ENCODE measurements at regions not wholly inside any gene's neighbourhood (a gene's known extent, or its start where the extent isn't known, plus 50 kb on each side); places are given as distances from the start of the nearest gene placed in this dataset.

DNA sequence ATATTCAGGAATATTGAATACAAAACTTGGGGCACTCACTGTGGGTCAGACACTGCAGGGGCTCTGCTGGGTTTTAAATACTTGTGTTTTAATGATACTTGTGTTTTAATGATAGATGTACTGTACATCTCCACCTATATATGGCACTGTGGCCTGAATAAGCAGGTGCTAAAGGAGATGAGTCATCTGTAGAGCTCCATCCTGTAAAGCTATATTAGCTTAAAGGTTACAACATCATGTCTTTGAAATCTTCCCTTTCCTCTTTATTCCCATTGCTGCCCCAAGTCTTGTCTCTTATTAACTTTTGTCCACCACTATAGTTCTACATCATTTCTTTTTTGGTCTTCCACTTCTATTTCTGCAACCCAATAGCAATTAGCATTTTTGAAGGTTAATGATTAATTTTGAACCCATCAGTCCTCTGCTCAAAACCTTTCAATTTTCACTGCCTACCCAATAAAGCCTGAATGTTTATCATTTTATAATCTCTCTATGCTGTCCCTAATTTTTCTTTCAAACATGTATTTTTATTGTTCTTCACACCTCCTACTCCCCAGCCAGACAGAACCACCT, 113.3 kb upstream of the PTGFR start:
- no peak overlapping the region for H3K4me3 ChIP-seq (ENCODE audit: low read length)
- H3K9me3 ChIP-seq (ENCODE audit: low read length) = no peaks in the 10 kb centered on the region
- Mint-ChIP-seq H3K4me3 (no peak overlapping the region), H3K4me1 (no peaks in the 10 kb centered on the region), H3K27me3 (peaks cover 0 to 1% of the 10 kb centered on the region in 2 donors), H3K9me3 (peaks cover 0 to 4% (median 0%) of the 10 kb centered on the region in 5 donors), H3K27ac (no peak overlapping the region), H3K36me3 (no peaks in the 10 kb centered on the region)
- H3K27ac ChIP-seq (ENCODE audit: low read depth, low read length) = no peak overlapping the region
- H3K4me1 ChIP-seq (ENCODE audit: insufficient read depth, low read length) = no peaks in the 10 kb centered on the region
- no peaks in the 10 kb centered on the region for H3K27me3 ChIP-seq (ENCODE audit: insufficient read depth, low read length, poor library complexity, severe bottlenecking)
- DNase-seq = no peak
- ChIA-PET POLR2A (no interaction called here), CTCF (no interaction called here)
- H3K36me3 ChIP-seq (ENCODE audit: insufficient read depth, low read length) = no peaks in the 10 kb centered on the region

DNA sequence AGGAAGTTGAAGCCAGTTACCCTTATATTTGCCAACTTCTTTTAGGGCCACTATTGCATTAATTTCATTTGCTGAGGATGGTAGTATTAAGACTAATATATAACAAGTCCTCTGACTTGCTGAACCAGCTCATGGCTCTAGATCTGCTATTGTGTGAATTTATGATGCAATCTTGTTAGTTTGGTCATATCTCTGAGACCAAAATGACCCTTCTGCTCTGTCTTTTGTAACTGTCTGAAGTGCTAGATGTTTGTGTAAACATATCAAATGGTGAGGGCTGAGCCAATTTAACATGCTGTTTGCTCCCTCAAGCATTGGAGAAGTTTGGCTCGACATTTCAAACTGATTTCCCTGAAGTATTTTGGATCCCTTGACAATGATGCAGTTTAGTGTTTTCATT, 106.9 kb upstream of the PTGFR start:
- no peaks in the 10 kb centered on the region for H3K4me1 ChIP-seq (ENCODE audit: insufficient read depth, low read length)
- H3K4me1 Mint-ChIP-seq = no peaks in the 10 kb centered on the region
- CTCF ChIA-PET = no interaction called here
- no peaks in the 10 kb centered on the region for H3K27me3 Mint-ChIP-seq
- DNase-seq = no peak
- peaks cover 0 to 4% (median 2%) of the 10 kb centered on the region in 5 donors for H3K9me3 Mint-ChIP-seq
- no peaks in the 10 kb centered on the region for H3K36me3 Mint-ChIP-seq
- no peaks in the 10 kb centered on the region for H3K9me3 ChIP-seq (ENCODE audit: low read length)
- H3K4me3 ChIP-seq (ENCODE audit: low read length) = no peak overlapping the region
- POLR2A ChIA-PET = no interaction called here
- no peaks in the 10 kb centered on the region for H3K36me3 ChIP-seq (ENCODE audit: insufficient read depth, low read length)
- H3K27ac ChIP-seq (ENCODE audit: low read depth, low read length) = no peak overlapping the region
- H3K4me3 Mint-ChIP-seq = no peak overlapping the region
- H3K27me3 ChIP-seq (ENCODE audit: insufficient read depth, low read length, poor library complexity, severe bottlenecking) = no peaks in the 10 kb centered on the region
- peak overlapping the region in 1 of 8 donors; percentile 67 for H3K27ac Mint-ChIP-seq

DNA sequence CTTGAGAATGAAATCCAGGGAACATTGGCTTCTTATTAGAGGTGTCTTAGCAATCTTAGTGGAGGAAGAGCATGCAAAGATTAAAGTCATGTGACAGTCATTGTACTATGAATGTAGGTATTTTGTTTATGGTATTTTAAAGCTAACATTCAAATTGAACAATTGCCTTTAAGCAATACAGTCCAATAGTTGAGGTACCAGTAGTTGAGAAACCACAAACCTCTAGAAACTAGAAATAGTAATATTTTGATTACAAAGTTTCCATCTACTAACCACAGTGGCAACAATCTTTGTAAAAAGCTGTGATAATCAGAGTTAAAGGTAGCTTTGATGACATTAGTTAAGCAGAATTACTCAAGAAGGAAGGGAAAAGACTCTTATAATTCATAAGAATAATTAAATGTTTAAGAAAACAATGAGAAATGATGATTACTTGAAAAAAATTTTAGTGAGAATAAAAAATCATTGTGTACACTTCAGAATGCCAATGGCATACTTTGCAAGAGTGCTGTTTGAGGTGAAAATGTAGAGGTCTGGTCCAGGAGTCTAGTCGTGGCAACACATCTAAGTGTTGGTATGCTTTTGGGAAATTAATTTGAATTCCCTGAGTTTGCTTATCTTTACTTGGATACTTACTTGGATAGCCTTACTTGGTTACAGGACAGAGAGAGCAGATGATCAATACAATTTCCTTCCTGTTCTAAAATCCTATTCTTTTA, 104.9 kb upstream of the PTGFR start:
- Histone ChIP-seq H3K27ac (ENCODE audit: low read depth, low read length) (no peak overlapping the region), H3K27me3 (ENCODE audit: insufficient read depth, low read length, poor library complexity, severe bottlenecking) (no peaks in the 10 kb centered on the region), H3K36me3 (ENCODE audit: insufficient read depth, low read length) (no peaks in the 10 kb centered on the region), H3K9me3 (ENCODE audit: low read length) (no peaks in the 10 kb centered on the region), H3K4me3 (ENCODE audit: low read length) (no peak overlapping the region), H3K4me1 (ENCODE audit: insufficient read depth, low read length) (no peaks in the 10 kb centered on the region)
- ChIA-PET CTCF (no interaction called here), POLR2A (no interaction called here)
- H3K9me3 Mint-ChIP-seq = peaks cover 0 to 4% (median 0%) of the 10 kb centered on the region in 5 donors
- no peaks in the 10 kb centered on the region for H3K36me3 Mint-ChIP-seq
- no peak overlapping the region for H3K4me3 Mint-ChIP-seq
- no peak for DNase-seq
- H3K27me3 Mint-ChIP-seq = no peaks in the 10 kb centered on the region
- no peaks in the 10 kb centered on the region for H3K4me1 Mint-ChIP-seq
- H3K27ac Mint-ChIP-seq = no peak overlapping the region

DNA sequence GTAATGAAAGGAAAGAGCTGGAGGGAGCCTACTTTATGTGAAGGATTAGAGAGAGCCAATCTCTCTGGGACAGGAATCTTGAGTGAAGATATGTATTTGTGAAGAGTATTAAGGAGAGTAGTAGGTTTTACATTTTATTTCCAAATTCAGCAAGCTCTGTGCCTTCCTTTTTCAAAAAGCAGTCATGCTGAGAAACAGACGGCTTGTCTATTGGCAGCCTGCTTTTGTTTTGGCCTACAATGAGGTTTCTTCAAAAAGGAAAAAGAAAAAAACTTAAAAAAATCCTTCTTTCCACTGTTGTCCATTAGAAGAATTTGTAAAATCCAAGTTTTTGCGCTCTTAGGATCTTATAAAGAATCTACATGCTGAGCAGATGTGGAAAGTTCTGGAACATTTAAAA, 103.6 kb upstream of the PTGFR start:
- Mint-ChIP-seq H3K27ac (no peak overlapping the region), H3K4me3 (no peak overlapping the region), H3K27me3 (no peaks in the 10 kb centered on the region), H3K9me3 (peaks cover 0 to 4% (median 0%) of the 10 kb centered on the region in 5 donors), H3K36me3 (no peaks in the 10 kb centered on the region), H3K4me1 (no peaks in the 10 kb centered on the region)
- POLR2A ChIA-PET = no interaction called here
- Histone ChIP-seq H3K4me3 (ENCODE audit: low read length) (no peak overlapping the region), H3K36me3 (ENCODE audit: insufficient read depth, low read length) (no peaks in the 10 kb centered on the region), H3K4me1 (ENCODE audit: insufficient read depth, low read length) (no peaks in the 10 kb centered on the region), H3K27me3 (ENCODE audit: insufficient read depth, low read length, poor library complexity, severe bottlenecking) (no peaks in the 10 kb centered on the region), H3K27ac (ENCODE audit: low read depth, low read length) (no peak overlapping the region), H3K9me3 (ENCODE audit: low read length) (no peaks in the 10 kb centered on the region)
- CTCF ChIA-PET = no interaction called here
- DNase-seq = no peak

DNA sequence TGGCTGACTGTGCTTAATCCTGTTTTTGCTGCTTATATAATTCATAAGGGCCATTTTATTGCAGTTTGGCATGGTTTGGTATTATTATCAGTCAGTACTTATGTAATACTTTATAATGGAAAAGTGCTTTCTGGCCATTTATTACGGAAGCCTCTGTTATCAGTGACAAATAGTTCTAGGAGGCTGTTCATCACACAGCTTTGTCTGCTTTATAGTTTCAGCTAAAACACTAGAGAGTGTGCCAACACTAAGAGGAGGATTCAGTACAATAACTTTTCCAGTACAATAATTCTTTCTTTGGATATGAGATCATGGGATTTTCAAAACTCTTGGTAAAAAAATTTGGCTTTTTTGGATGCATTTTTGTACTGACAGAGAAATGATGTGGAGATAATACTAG, 102.9 kb upstream of the PTGFR start:
- Histone ChIP-seq H3K9me3 (ENCODE audit: low read length) (no peaks in the 10 kb centered on the region), H3K27me3 (ENCODE audit: insufficient read depth, low read length, poor library complexity, severe bottlenecking) (no peaks in the 10 kb centered on the region), H3K4me3 (ENCODE audit: low read length) (no peak overlapping the region), H3K36me3 (ENCODE audit: insufficient read depth, low read length) (no peaks in the 10 kb centered on the region), H3K27ac (ENCODE audit: low read depth, low read length) (no peak overlapping the region), H3K4me1 (ENCODE audit: insufficient read depth, low read length) (no peaks in the 10 kb centered on the region)
- no peaks in the 10 kb centered on the region for H3K4me1 Mint-ChIP-seq
- no peaks in the 10 kb centered on the region for H3K36me3 Mint-ChIP-seq
- CTCF ChIA-PET = no interaction called here
- no peak overlapping the region for H3K4me3 Mint-ChIP-seq
- no peak for DNase-seq
- H3K9me3 Mint-ChIP-seq = peaks cover 0 to 6% (median 0%) of the 10 kb centered on the region in 5 donors
- H3K27me3 Mint-ChIP-seq = no peaks in the 10 kb centered on the region
- POLR2A ChIA-PET = no interaction called here
- no peak overlapping the region for H3K27ac Mint-ChIP-seq

DNA sequence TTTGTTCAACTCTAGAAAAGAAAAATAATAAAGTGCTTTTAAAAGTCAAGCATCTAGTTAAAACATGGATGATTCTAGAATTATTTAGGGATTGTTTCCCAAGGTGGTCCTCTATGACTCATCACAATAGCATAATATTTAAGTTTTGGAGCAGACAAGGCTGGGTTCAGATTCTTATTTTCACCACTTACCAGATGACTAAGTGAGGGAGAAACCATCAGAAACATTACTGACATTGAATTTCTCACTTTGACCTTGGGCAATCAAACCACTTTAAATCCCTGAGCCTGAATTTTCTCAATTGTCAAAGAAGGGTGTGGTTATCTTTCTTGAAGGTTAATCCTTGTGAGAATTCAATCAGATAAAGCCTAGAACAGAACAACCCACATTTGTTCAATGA, 102.5 kb upstream of the PTGFR start:
- Histone ChIP-seq H3K9me3 (ENCODE audit: low read length) (no peaks in the 10 kb centered on the region), H3K4me3 (ENCODE audit: low read length) (no peak overlapping the region), H3K36me3 (ENCODE audit: insufficient read depth, low read length) (no peaks in the 10 kb centered on the region), H3K27ac (ENCODE audit: low read depth, low read length) (no peak overlapping the region), H3K4me1 (ENCODE audit: insufficient read depth, low read length) (no peaks in the 10 kb centered on the region), H3K27me3 (ENCODE audit: insufficient read depth, low read length, poor library complexity, severe bottlenecking) (no peaks in the 10 kb centered on the region)
- POLR2A ChIA-PET = no interaction called here
- CTCF ChIA-PET = no interaction called here
- Mint-ChIP-seq H3K27me3 (no peaks in the 10 kb centered on the region), H3K36me3 (no peaks in the 10 kb centered on the region), H3K4me1 (no peaks in the 10 kb centered on the region), H3K4me3 (no peak overlapping the region), H3K27ac (no peak overlapping the region), H3K9me3 (peaks cover 0 to 6% (median 2%) of the 10 kb centered on the region in 5 donors)
- DNase-seq = no peak

DNA sequence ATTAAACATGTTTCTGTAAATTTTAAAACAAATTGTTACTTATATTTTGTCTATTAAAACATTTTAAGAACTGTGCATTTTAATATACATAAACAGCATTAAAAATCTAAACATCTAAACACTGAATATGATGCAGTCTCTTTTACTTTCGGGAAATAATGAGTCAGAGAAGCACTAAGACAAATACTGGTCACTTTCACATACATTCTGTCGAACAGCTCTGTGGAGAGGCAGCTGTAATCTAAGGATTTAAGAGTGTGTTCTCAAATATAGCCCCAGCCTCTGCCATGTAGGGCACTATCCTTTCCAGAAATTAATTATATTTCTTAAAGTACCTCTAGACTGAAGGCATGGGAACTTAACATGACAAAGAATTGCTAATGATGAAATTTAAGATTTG, 89.6 kb upstream of the PTGFR start:
- H3K27ac Mint-ChIP-seq = no peak overlapping the region
- H3K27me3 Mint-ChIP-seq = peaks cover 0 to 5% of the 10 kb centered on the region in 2 donors
- Histone ChIP-seq H3K4me1 (ENCODE audit: insufficient read depth, low read length) (no peaks in the 10 kb centered on the region), H3K27me3 (ENCODE audit: insufficient read depth, low read length, poor library complexity, severe bottlenecking) (no peaks in the 10 kb centered on the region), H3K9me3 (ENCODE audit: low read length) (no peaks in the 10 kb centered on the region), H3K4me3 (ENCODE audit: low read length) (no peak overlapping the region), H3K36me3 (ENCODE audit: insufficient read depth, low read length) (no peaks in the 10 kb centered on the region), H3K27ac (ENCODE audit: low read depth, low read length) (no peak overlapping the region)
- H3K4me1 Mint-ChIP-seq = no peaks in the 10 kb centered on the region
- ChIA-PET CTCF (no interaction called here), POLR2A (no interaction called here)
- DNase-seq = no peak
- peaks cover 0 to 7% (median 2%) of the 10 kb centered on the region in 5 donors for H3K9me3 Mint-ChIP-seq
- no peaks in the 10 kb centered on the region for H3K36me3 Mint-ChIP-seq
- no peak overlapping the region for H3K4me3 Mint-ChIP-seq

DNA sequence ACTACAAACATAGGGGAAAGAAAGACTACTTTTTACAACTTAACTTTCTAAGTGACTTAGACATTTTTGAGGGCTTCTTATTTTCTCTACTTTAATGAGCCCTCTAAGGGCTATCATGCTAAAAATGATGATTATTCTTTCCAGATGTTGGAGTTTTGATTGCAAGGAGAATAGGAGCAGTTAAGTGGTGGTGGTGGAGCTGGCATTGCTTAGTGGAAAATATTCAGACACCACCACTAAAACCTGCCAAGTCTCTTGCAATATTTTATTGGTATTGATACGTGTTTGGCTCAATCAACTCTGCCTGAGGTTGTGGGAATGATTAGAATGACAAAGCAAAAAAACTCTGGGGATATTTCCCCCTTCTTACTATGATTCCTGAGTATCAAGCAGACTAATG, 82.6 kb upstream of the PTGFR start:
- Histone ChIP-seq H3K4me3 (ENCODE audit: low read length) (no peak overlapping the region), H3K36me3 (ENCODE audit: insufficient read depth, low read length) (no peaks in the 10 kb centered on the region), H3K4me1 (ENCODE audit: insufficient read depth, low read length) (no peaks in the 10 kb centered on the region), H3K27ac (ENCODE audit: low read depth, low read length) (no peak overlapping the region), H3K27me3 (ENCODE audit: insufficient read depth, low read length, poor library complexity, severe bottlenecking) (no peaks in the 10 kb centered on the region), H3K9me3 (ENCODE audit: low read length) (no peaks in the 10 kb centered on the region)
- Mint-ChIP-seq H3K4me1 (no peaks in the 10 kb centered on the region), H3K27ac (no peak overlapping the region), H3K9me3 (peaks cover 0 to 18% (median 6%) of the 10 kb centered on the region in 5 donors), H3K4me3 (no peak overlapping the region), H3K36me3 (no peaks in the 10 kb centered on the region), H3K27me3 (no peaks in the 10 kb centered on the region)
- no peak for DNase-seq
- POLR2A ChIA-PET = no interaction called here
- CTCF ChIA-PET = no interaction called here

Measured in CD8-positive, alpha-beta memory T cell (primary cell).